GM12801 (cell line): ENCODE measurements at regions not wholly inside any gene's neighbourhood (a gene's known extent, or its start where the extent isn't known, plus 50 kb on each side); places are given as distances from the start of the nearest gene placed in this dataset.

Source experiments
- CTCF ChIP-seq: IDR thresholded peaks from one replicate; pipeline ENCODE4 v1.5.1; 2011; ENCODE audit warnings: control low read depth; ENCODE audit not compliant: insufficient read length; ENCODE audit errors: extremely low read depth

GRCh38 chr2:136310005-136310495 lies 192.1 kb upstream of the CXCR4 start:
- TF ChIP-seq CTCF: no peak

- TF ChIP-seq CTCF: no peak
Measured at GRCh38 chr2:136308611-136309010, 190.7 kb upstream of the CXCR4 start.

- no peak for TF ChIP-seq CTCF
Measured at GRCh38 chr2:136306836-136307235, 188.9 kb upstream of the CXCR4 start.

GRCh38 chr2:136305517-136306192 lies 187.7 kb upstream of the CXCR4 start:
- no peak for TF ChIP-seq CTCF

GRCh38 chr2:136301006-136301405 lies 183.1 kb upstream of the CXCR4 start:
- TF ChIP-seq CTCF: no peak

- TF ChIP-seq CTCF: no peak
Measured at GRCh38 chr2:136298631-136299030, 180.7 kb upstream of the CXCR4 start.

- TF ChIP-seq CTCF: no peak
Measured at GRCh38 chr2:136297994-136298393, 180.0 kb upstream of the CXCR4 start.
